ENCODE measurements at regions not wholly inside any gene's neighbourhood (a gene's known extent, or its start where the extent isn't known, plus 50 kb on each side); places are given as distances from the start of the nearest gene placed in this dataset.

DNA sequence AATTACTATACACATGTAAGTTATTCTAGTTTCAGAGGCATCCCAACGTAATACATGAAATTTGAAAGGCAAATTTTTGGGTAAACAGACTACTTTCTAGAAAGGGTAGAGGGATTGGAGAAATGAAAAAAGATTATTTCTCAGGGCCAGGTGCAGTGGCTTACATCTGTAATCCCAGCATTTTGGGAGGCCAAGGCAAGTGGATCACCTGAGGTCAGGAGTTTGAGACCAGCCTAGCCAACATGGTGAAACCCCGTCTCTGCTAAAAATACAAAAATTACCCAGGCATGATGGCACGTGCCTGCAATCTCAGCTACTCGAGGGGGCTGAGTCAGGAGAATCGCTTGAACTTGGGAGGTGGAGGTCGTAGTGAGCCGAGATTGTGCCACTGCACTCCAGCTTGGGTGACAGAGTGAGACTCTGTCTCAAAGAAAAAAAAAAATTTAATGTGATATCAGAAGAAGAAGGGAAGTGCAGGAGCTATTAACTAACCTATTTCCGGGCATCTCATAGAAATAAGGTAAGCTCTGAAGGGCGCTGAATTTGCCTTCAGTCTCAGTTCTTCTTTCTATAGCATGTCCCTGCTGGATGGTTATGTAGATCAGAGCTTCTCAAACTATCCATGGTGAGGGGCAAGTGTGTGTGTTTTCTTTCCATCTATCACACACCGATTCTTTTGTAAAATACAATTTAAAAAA is 100.3 kb upstream of the MTHFD1L start:
- H3K4me1 ChIP-seq (ENCODE audit: insufficient read depth, low read length) = no peaks in the 10 kb centered on the region
- no peaks in the 10 kb centered on the region for H3K9me3 ChIP-seq (ENCODE audit: low read length)
- intact Hi-C loops (cut with micrococcal nuclease) = no loop called here
- H2AFZ ChIP-seq (ENCODE audit: low read length) = no peak overlapping the region
- no TSS peak for BruUV-seq (replicated peaks)
- no peak for TF ChIP-seq EZH2 (IDR thresholded peaks at IDR 0.05; ENCODE audit: low read length, unreplicated experiment)
- no peak for DNase-seq
- H3K4me2 ChIP-seq (ENCODE audit: low read length) = no peak overlapping the region
- no peak overlapping the region for H3K27ac ChIP-seq (ENCODE audit: low read length)
- H3K27me3 ChIP-seq (ENCODE audit: low read length) = no peaks in the 10 kb centered on the region
- H3K9me2 ChIP-seq (replicated peaks; ENCODE audit: low read length) = no peaks in the 10 kb centered on the region
- H3K9ac ChIP-seq (ENCODE audit: low read length) = no peak overlapping the region
- no peaks in the 10 kb centered on the region for H3K36me3 ChIP-seq (ENCODE audit: low read depth, low read length)
- no peaks in the 10 kb centered on the region for H3F3A ChIP-seq (ENCODE audit: low read length, unreplicated experiment)
- H3K79me2 ChIP-seq (ENCODE audit: low read length) = no peaks in the 10 kb centered on the region
- ATAC-seq = no peak
- CTCF ChIA-PET = no interaction called here
- no peak overlapping the region for H3K4me3 ChIP-seq (ENCODE audit: low read length)
- H4K20me1 ChIP-seq (ENCODE audit: low read length) = no peaks in the 10 kb centered on the region
- POLR2A ChIA-PET (ENCODE audit: unreplicated experiment) = no interaction called here

DNA sequence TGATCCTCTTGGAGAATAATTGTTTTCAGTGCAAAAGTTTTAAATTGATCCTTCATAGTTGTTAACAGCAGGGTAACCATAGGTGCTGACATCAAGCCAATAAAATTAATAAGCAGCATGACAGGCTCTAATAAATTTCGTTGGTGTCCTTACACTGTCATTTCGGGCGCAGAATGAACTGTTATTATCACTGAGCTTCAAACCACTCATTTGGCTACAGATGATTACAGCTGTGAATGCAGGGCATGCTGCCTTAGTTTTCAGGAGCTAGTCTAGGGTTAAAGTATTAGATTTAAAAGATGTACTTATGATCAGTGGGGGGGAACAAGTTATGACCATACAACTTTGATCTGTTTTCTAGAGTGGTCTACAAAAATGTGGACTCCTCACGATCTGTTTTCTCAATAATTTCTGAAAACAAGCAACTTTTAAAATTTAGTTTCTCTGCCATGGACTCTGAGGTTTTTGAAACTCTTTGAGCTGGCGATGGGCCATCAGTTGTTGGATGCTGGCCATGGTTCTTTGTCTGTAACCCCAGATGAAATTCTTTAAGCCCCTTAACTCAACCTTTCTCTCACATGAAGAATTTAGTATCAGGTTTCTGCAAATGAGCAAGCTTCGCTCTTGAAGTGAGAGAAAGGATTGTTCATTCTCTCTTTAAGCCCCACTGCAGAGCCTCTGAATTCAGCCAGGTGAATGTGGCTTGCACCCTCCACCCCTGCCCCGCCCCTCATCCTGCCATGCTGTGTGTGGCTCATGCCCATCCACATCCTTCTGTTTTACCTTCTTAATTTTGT is 99.1 kb upstream of the MTHFD1L start:
- Histone ChIP-seq H2AFZ (ENCODE audit: low read length) (no peak overlapping the region), H3K27me3 (ENCODE audit: low read length) (no peaks in the 10 kb centered on the region), H3K79me2 (ENCODE audit: low read length) (no peaks in the 10 kb centered on the region), H3F3A (ENCODE audit: low read length, unreplicated experiment) (no peaks in the 10 kb centered on the region), H3K4me2 (ENCODE audit: low read length) (no peak overlapping the region), H3K27ac (ENCODE audit: low read length) (no peak overlapping the region), H3K9me2 (replicated peaks; ENCODE audit: low read length) (no peaks in the 10 kb centered on the region), H4K20me1 (ENCODE audit: low read length) (no peaks in the 10 kb centered on the region), H3K4me3 (ENCODE audit: low read length) (no peak overlapping the region), H3K4me1 (ENCODE audit: insufficient read depth, low read length) (no peaks in the 10 kb centered on the region), H3K36me3 (ENCODE audit: low read depth, low read length) (no peaks in the 10 kb centered on the region), H3K9ac (ENCODE audit: low read length) (no peak overlapping the region), H3K9me3 (ENCODE audit: low read length) (no peaks in the 10 kb centered on the region)
- no peak for DNase-seq
- TF ChIP-seq EZH2phosphoT487 (IDR thresholded peaks at IDR 0.05; ENCODE audit: borderline replicate concordance, low read length) (no peak), EZH2 (IDR thresholded peaks at IDR 0.05; ENCODE audit: low read length, unreplicated experiment) (no peak)
- TF ChIP-seq, protein P1, sequence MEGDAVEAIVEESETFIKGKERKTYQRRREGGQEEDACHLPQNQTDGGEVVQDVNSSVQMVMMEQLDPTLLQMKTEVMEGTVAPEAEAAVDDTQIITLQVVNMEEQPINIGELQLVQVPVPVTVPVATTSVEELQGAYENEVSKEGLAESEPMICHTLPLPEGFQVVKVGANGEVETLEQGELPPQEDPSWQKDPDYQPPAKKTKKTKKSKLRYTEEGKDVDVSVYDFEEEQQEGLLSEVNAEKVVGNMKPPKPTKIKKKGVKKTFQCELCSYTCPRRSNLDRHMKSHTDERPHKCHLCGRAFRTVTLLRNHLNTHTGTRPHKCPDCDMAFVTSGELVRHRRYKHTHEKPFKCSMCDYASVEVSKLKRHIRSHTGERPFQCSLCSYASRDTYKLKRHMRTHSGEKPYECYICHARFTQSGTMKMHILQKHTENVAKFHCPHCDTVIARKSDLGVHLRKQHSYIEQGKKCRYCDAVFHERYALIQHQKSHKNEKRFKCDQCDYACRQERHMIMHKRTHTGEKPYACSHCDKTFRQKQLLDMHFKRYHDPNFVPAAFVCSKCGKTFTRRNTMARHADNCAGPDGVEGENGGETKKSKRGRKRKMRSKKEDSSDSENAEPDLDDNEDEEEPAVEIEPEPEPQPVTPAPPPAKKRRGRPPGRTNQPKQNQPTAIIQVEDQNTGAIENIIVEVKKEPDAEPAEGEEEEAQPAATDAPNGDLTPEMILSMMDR (conservative IDR thresholded peaks at IDR 0.05; ENCODE audit: low read depth, low read length) = no peak
- ChIA-PET CTCF (no interaction called here), POLR2A (ENCODE audit: unreplicated experiment) (interaction anchor here (0.5 kb wide), 1 partner anchor 915 kb away, joined by 5 read pairs; no protein-coding TSS in a partner anchor)
- no peak for ATAC-seq
- no TSS peak for BruUV-seq (replicated peaks)
- intact Hi-C loops (cut with micrococcal nuclease) = no loop called here

DNA sequence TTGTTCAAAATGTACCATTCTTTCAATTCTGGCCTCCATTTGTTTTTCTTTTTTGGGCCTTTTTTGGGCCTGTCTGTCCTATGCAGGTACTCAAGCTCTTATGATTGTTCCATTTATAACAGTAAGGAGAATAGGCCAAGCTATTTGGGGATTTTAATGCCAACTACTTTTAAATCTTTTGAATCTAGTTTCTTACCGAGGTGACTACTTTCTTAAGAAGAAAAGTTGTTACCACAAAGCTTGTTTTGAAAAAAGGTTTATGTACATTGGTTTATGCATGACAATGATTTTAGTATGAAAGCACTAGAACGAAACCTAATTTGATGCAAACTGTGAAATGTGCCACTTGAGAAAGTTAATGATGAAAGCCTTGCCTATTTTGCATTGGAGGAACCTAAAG is 98.3 kb upstream of the MTHFD1L start:
- H3K9ac ChIP-seq (ENCODE audit: low read length) = no peak overlapping the region
- no peak overlapping the region for H2AFZ ChIP-seq (ENCODE audit: low read length)
- no peak overlapping the region for H3K4me2 ChIP-seq (ENCODE audit: low read length)
- ChIA-PET POLR2A (ENCODE audit: unreplicated experiment) (no interaction called here), CTCF (no interaction called here)
- no peaks in the 10 kb centered on the region for H3K27me3 ChIP-seq (ENCODE audit: low read length)
- H3K9me2 ChIP-seq (replicated peaks; ENCODE audit: low read length) = no peaks in the 10 kb centered on the region
- BruUV-seq (replicated peaks) = no TSS peak
- no peaks in the 10 kb centered on the region for H3F3A ChIP-seq (ENCODE audit: low read length, unreplicated experiment)
- no peaks in the 10 kb centered on the region for H3K9me3 ChIP-seq (ENCODE audit: low read length)
- DNase-seq (no peak), ATAC-seq (no peak)
- intact Hi-C loops (cut with micrococcal nuclease) = no loop called here
- H3K27ac ChIP-seq (ENCODE audit: low read length) = no peak overlapping the region
- TF ChIP-seq EZH2phosphoT487 (IDR thresholded peaks at IDR 0.05; ENCODE audit: borderline replicate concordance, low read length) = no peak
- TF ChIP-seq, protein P1 (conservative IDR thresholded peaks at IDR 0.05; ENCODE audit: low read depth, low read length) = no peak
- TF ChIP-seq EZH2 (IDR thresholded peaks at IDR 0.05; ENCODE audit: low read length, unreplicated experiment) = no peak
- H3K79me2 ChIP-seq (ENCODE audit: low read length) = no peaks in the 10 kb centered on the region
- H3K36me3 ChIP-seq (ENCODE audit: low read depth, low read length) = no peaks in the 10 kb centered on the region
- no peaks in the 10 kb centered on the region for H4K20me1 ChIP-seq (ENCODE audit: low read length)
- no peak overlapping the region for H3K4me3 ChIP-seq (ENCODE audit: low read length)
- no peaks in the 10 kb centered on the region for H3K4me1 ChIP-seq (ENCODE audit: insufficient read depth, low read length)

Data from PC-3 (cell line).